PFSK-1 (cell line): ENCODE measurements at regions not wholly inside any gene's neighbourhood (a gene's known extent, or its start where the extent isn't known, plus 50 kb on each side); places are given as distances from the start of the nearest gene placed in this dataset.

Experiments used
- REST ChIP-seq, 2 experiments: IDR thresholded peaks; 2 replicates each; pipeline versions ENCODE4 v1.6.1 to v1.8.0; 2011 to 2012; ENCODE audit warnings: low read depth in 2 of 2, low read length in 2 of 2, control low read depth in 1 of 2, inconsistent platforms in 1 of 2, mild to moderate bottlenecking in 1 of 2, moderate library complexity in 1 of 2; ENCODE audit not compliant: insufficient read depth in 1 of 2
- TAF1 ChIP-seq: IDR thresholded peaks from 2 replicates; pipeline ENCODE4 v1.6.1; 2012; ENCODE audit warnings: low read length, control low read depth, borderline replicate concordance; ENCODE audit not compliant: insufficient read depth

DNA sequence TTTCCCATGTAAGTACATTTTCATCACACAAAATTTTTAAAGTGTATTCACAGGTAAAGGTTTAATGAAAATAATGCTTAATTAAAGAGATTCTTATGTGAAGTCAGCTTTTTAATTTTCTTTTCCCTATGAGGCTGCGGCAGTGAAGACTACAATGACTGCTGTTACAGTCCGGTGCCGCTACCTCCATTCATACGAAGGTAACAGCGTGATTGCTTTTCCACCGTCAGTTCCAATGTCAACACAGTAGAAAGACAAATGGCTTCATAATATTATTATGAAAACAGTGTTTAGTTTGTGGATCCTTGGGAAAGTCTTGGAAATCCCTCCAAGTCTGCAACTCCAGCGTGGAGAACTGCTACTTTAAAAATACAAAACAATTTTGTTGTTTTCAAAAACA, 254.9 kb upstream of the NRIP1 start:
- no peak for TF ChIP-seq REST (IDR thresholded peaks at IDR 0.05; ENCODE audit: insufficient read depth in 1 of 2, low read depth in 2 of 2, low read length in 2 of 2)
- TF ChIP-seq TAF1 = no peak
